GM19455 (cell line): ENCODE measurements at regions not wholly inside any gene's neighbourhood (a gene's known extent, or its start where the extent isn't known, plus 50 kb on each side); places are given as distances from the start of the nearest gene placed in this dataset.

Experiments used
- ATAC-seq: cut with Tn5 transposase; IDR thresholded peaks from one replicate; pipeline ENCODE4 v1.9.1; 2021; ENCODE audit not compliant: unreplicated experiment

DNA sequence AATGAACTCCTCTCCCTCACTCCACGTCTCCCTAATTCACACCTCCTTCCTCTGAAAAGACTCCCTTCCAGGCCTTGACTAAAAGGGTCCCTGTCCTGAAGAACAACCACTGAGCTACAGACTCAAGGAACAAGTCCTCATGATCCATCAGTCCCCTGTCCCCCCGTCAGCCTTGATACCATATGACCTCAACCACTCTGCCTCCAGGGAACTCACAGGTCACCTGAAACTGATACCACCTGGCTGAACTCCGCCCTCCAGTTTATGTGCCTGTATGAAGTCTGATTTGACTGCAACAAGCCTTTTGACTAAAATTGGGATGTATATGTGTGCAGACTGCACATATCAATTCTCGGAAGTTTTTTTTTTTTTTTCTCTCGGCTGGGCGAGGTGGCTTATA, 88.7 kb downstream of the UGCG start:
- peak; percentile 44 for ATAC-seq

DNA sequence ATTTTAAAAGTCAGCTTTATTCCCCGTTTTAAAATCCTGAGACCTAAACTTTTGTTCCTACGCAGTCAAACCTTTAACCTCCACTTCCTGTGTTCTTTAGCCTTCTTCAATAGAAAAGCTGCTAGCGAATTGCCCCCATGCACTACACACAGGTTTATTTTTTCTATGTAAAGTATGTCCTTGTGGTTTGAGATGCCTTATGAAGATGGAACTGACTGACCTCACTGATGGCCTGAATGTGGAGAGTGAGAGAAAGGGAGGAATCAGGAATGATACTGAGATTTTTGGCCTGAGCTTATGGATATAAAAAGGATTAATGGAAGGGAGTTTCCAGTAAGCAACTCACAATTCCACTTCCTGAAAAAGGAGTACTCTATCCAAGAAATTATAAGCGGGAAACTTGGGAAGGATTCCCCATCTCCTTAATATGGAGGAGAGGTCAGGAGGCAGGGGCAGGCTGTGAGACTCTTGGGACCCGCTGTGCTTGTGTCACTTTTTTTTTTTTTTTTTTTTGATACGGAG, 89.5 kb downstream of the UGCG start:
- ATAC-seq, result no peak
